ENCODE measurements at regions not wholly inside any gene's neighbourhood (a gene's known extent, or its start where the extent isn't known, plus 50 kb on each side); places are given as distances from the start of the nearest gene placed in this dataset.

DNA sequence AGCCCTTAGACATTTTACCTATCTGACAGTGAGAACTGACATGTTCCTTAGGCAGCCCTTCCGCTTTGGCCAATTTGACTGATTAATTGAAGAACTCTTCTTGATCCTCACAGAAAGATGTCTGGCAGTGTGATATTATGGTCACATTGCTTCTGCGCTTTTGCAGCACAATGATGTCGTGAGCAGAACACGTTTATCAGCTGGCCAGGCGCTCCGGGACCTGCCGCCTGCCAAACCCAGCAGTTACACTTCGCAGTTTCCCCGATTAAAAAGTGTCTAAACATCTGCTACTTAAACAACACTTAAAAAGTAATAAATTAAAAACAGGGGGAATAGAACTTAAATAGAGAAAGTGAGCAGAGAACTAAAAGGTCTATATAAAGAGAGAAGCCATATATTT is 103.5 kb upstream of the ETS2 start:
- no peak for DNase-seq (ENCODE audit: low read depth)

DNA sequence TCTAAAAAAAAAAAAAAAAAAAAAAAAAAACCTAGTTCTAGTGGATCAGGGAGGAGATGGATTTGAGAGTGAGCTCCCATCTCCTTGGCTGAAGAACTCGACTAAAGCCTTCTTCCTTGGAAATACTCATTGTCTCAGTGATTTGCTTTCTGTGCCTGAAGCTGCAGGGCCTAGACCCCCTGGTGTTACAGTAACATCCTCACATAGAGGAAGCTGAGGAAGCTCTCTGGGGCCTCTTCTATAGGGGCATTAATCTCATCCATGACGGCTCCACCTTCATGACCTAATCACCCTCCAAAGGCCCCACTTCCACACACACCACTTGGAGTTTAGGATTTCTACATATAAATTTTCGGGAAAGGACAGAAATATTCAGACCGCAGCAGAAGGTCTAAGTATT is 95.9 kb upstream of the ETS2 start:
- DNase-seq (ENCODE audit: low read depth): no peak

DNA sequence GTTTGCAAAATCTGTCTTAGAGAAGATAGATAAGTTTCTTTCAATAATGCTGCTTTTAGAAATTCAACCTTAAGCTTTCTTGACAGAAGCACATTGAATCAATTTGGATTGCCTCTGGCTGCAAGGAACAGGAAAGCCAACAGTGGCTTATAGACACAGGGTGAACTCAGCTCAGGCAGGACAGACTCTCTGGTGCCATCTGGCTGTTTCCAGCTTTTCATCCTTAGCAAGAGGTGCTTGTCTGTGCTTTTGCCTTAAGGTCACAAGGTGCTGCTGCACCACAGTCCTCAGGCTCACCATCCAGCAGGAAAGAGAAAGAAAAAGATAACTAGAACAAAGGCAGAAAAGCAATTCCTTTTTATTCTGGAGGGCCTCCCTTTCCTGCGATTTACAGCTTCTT is 93.7 kb upstream of the ETS2 start:
- no peak for DNase-seq (ENCODE audit: low read depth)

DNA sequence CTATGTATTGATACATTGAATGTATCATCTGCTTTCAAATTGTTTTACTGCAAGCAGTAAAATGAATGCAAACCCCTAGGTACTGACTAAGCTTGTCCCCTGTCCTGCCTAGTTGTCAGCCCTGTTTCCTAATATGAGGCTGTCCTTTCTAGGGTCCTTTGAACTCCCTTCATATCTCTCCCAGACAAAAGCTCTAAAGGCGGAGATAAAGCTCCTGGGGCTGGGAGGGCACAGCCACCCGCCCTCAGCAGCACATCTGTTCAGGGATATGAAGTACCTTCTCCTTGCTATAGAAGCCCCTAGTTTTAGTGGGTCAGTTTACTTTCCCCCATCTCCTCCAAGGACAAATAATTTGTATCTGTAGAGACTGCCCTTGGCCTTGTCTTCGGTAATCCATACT is 93.1 kb upstream of the ETS2 start:
- DNase-seq (ENCODE audit: low read depth): no peak

DNA sequence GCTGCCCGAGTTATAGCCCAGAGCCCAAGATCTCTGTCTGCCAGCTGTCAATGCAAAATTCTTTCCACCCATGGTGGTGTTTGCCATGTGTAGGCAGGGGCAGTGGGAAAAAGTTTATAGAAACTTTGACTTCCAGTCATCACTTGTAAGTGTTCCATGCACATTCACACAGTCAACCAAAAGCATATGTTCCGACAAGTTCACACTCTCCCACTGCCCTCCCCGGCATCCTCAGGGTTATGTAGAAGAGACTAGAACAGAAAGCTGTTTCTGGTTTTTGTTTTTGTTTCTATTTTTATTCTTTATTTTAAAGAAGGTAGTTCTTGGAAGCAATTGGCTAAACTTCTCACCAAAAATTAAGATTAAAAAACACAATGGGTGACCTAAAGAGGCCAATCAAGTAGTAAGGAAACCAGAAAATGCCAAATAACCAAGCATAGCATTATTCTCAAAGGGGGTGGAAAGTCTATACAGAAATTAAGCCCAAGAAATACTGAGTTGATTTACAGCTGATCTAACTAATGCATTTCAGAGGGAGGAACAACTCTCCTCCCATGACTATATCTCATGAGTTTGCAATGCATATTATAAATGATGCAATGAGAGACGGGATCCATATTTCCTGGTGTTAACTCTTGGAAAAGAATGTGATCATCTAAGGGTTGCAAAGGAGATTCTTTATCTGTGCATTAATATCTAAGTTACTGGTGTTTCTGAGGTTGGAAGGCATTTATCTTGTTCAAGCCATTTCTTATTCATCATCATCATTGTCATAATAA is 91.5 kb upstream of the ETS2 start:
- no peak for DNase-seq (ENCODE audit: low read depth)

DNA sequence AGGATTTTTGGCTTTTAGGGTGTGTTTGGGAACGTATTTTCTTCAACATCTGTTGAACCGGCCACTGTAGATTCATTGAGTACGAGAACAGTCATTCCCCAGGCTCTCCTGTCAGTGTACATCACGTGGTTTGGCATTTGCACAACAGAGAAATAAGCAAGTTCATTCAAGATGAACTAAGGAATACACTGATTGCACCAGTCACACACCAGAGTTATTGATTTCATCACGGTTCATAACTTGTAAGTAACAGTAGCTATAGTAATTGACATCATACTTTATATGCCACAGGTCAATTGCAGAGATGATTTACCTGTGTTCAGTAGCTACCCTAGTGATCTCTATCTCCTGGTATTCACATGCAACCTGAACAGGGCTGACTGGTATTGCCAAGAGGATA is 90.7 kb upstream of the ETS2 start:
- DNase-seq (ENCODE audit: low read depth): no peak

DNA sequence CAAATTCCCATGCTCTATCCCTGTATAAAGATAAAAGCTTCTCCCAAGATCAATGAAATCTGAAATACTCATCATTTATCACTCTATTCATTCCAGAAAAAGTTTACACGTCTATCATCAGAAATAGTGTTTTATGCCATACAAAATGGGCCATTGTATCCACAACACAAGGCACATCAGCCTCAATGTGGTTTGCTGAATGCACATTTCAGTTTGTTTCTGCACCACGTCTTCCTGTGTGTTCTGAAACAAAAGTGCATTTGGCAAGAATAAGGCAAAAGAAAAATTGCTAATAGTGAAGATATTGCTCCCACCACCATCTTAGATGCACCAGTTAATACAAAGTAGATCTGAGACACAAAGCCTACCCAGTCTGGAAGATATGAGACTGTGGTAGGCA is 89.6 kb upstream of the ETS2 start:
- DNase-seq (ENCODE audit: low read depth): no peak

DNA sequence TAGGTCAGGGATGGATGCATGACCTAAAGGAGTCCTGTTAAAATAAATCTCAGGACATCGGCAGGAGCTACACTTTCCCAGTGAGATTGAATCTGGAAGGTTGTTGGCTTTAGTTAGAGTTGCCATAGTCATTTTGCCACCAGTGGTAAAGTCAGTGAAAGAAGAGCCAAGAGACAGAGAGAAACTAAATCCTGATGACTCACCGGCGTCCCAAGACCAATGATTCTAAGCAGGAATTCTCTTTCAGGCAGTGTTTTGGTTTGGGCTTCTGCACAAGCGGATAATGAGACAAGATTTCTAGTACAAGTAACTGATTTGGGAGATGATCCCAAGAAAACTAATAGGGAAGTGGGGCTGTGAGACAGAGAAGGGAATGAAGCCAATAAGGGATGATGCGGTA is 88.8 kb upstream of the ETS2 start:
- no peak for DNase-seq (ENCODE audit: low read depth)

DNA sequence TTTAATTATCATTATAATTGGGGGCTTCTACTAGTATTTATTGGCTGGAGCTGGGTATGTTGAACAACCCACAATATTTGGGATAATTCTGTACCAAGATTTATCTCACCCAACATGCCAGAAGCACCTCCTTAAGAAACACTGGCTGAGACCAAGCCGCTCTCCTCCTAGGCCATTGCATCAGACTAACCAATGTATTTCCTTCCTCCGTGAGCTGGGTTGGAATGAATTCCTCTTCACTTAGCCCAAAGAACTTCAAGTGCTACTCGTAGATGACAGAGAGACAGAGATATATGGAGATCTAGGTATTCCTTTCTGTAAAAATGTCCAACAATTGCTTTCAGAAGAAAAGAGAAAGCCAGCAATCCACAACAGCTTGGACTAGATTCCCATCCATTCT is 87.2 kb upstream of the ETS2 start:
- DNase-seq (ENCODE audit: low read depth): no peak

DNA sequence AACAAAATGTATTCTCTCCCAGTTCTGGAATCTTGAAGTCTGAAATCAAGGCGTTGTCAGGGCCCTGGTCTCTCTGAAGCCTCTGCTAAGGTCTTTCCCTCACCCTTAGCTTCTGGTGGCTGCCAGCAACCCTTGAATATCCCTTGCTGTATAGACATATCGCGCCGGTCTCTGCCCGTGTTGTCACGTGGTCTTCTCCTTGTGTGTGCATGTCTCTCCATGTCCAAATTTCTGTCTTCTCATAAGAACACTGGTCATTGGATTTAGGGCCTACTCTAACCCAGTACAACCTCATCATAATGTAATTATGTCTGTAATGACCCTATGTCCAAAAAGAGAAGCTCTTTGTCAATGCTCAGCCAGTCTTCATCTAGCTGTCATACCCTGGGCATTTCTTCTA is 85.7 kb upstream of the ETS2 start:
- DNase-seq (ENCODE audit: low read depth): no peak

DNA sequence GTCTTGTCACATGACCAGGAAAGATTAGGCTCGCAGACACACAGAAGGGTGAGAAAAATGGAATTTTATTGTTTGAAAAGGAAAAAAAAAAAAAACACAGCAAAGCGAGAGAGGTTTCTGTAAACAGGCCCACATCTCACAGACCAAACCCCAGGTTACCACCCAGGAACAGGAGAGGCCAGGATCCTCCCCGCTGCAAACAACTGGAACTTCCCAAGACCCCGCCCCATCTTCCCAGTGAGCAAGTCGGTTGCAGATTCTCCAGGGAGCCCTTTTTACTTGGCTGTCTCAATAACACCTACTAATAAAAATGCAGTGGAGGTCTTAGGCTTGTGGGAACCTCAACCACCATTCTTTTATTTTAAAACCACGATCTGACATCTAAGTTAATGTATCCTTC is 84.7 kb upstream of the ETS2 start:
- DNase-seq (ENCODE audit: low read depth): no peak

DNA sequence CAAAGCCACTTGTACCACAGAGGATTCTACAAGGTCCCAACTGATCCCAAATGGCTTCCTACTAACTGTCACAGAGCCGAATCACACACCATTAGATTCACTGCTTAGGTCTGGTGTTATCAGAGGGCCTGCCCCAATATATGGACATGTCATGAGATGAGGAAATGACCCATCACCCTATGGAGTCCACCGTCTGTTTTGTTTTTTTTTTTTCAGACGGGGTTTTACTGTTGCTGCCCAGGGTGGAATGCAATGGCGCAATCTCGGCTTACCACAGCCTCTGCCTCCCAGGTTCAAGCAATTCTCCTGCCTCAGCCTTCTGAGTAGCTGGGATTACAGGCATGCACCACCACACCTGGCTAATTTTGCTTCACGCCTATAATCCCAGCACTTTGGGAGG is 83.8 kb upstream of the ETS2 start:
- no peak for DNase-seq (ENCODE audit: low read depth)

DNA sequence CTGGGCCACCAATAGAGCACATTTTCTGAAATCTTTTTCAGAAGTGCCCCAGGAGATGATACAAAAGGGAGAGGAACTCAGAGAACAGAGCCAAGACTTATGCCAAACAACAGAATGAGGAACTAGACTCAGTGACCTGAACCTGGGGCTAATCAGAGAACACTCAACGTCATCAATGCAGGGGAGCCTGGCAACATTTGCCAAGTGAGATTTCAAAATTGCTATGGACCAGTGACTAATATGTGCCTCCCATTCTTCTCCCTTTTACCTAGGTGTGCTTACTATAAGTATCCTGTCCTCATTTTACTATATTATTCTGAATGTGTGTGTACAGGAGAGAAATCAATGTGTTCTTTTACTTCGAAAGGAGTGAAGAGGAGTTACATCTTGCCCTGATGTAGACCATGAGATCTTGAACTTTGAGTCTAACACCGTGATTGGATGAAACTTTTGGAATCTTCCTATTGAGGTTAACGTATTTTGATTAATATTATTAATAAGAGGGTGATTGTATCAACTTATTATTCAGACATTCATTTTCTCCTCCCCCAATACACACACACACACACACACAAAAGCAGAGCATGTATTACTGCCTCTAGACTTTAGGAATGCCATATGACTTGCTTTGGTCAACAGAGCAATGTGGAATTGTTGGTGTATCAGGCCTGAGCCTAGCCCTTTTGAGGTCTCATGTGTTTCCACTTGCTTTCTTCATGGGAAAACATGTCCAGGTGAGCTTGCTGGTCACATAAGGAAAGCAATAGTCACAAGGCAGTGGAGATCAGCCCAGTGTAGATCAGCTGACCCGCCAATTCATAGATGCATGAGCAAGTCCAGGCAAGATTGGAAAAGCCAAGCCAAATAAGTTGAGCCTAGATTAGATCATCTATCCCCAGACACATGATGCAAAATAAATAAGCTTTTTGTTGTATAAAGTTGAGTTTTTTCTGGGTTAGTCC is 80.3 kb upstream of the ETS2 start:
- no peak for DNase-seq (ENCODE audit: low read depth)

DNA sequence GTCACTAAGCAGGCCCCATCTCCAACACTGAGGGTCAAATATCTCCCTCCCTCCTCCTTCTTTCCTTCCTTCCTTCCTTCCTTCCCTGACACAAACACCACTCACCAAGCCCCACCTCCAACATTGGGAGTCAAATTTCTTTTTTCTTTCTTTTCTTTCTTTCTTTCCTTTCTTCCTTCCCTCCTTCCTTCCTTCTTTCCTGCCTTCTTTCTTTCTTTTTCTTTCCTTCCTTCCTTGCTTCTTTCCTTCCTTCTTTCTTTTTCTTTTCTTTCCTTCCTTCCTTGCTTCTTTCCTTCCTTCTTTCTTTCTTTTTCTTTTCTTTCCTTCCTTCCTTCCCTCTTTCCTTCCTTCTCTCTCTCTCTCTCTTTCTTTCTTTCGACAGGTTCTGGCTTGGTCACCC is 79.2 kb upstream of the ETS2 start:
- DNase-seq (ENCODE audit: low read depth): no peak

DNA sequence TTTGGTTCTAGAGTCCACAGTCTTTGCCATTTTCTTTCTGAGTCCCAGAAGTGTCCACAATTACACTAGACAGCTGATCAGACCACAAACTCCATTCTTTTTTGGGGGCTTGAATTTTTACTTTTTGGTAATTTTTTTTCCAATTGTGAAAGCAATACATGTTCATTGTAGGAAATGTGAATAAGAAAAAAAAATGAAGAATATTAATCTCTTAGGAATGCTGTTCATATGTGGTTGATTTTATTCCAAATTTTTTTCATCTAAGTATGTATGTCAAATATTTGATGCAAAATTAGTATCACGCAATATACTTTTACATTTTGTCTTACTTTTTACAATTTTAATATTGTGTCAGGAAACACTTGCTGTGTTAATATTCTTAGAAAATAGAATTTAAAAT is 76.4 kb upstream of the ETS2 start:
- no peak for DNase-seq (ENCODE audit: low read depth)

DNA sequence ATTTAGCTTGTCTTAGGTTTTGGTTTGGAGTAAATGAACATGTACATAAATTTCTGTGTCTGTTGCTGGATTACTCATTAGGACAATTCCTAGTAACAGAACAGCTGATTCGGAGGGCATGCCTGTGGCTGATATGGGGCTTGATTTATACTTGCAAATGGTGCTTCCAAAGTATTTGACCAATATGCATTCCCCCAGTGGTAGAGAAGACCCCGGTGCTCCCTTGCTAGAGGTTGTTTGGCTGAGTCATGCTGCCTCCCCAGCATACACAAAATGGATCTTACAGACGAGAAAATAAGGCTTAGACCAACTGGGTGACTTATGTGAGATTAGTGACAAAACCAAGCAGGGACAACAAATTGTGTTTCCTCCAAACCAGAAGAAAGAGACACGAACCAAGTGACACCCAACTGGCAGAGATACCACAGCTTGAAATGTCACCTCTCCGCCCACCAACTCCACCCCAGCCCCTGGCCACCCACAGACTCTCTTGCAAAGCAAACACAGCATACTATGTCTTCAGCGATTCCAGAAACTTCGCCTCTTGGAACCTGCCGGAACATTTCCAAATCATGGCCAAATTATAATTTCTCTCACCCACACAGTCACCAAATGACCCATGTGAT is 75.9 kb upstream of the ETS2 start:
- DNase-seq (ENCODE audit: low read depth): no peak

DNA sequence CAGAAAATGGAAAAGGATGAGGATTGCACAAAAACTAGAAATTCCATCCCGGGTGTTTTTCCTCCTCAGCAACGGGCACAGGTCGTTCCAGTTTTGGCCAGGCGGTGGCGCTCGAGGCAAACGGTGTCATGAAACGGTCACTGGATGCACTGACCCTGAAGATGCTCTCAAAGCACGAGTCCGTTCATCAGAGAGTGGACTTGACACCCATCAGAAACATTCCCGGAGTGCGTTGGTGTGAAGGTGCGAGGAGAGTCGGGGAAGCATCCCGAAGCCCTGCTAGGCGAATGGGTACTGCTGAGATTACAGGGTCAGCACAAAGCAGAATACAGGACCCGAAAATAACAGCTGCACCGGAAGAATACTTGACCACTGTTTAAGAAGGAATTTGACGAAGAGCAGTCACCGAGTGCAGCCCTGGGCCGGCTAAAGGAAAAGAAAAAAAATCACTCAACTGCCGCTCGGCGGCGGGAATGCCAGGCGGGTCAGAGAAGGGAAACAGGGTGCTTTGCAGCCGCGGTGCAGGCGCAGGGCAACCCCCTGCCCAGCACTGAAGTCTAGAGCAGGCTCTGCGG is 71.7 kb upstream of the ETS2 start:
- DNase-seq (ENCODE audit: low read depth): peak; percentile 69

DNA sequence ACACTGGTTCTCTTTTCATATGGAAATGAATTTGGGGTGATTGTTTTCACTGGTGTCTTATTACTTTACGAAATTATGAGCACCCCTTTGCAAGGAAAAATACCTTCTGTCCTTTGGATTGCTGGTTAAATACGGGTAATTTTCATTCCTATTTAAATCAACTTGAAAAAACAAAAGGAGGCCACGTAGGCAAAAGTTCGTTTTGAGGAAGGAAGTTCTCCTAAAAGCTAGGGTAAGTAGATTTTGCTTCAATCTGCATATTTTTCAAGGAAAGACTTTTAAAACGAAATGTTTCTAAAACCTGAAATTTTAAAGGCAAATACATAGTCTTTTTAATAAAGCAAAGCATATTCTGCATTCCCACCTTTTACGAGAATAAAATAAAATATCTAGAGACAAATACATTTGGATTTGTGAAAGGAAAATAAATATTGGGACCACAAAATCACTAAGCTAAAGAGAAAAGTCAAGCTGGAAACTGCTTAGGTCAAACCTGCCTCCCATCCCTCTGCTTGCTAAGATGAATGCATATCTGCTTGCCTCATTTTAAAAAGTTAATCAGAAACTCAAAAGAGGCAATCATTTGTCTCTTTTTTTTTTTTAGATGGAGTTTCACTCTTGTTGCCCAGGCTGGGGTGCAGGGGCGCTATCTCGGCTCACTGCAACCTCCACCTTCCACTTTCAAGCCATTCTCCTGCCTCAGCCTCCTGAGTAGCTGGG is 70.9 kb upstream of the ETS2 start:
- DNase-seq (ENCODE audit: low read depth): no peak

DNA sequence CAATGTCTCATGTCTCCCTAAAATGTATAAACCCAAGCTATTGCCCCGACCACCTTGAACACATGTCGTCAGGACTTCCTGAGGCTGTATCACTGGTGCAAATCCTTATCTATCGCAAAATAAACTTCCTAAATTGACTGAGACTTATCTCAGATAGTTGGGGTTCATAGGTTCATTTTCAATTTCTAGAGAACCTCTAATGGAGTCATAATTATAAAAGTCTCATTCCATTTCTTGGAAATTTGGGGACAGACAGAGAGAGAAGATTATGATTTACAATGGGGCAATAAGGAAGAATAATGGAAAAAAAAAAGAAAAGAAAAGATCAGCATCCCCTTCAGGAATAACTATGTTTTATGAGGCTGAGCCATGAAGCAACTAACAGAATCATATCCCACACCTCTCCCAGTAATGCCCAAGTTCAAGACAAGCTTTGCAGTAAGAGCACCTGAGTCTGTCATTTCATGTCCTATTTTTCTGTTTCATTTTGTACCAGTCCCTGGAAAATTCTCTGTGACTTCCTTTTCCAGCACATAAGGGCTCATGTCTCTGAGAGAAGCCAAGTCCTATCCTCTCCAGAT is 70.0 kb upstream of the ETS2 start:
- DNase-seq (ENCODE audit: low read depth): no peak

DNA sequence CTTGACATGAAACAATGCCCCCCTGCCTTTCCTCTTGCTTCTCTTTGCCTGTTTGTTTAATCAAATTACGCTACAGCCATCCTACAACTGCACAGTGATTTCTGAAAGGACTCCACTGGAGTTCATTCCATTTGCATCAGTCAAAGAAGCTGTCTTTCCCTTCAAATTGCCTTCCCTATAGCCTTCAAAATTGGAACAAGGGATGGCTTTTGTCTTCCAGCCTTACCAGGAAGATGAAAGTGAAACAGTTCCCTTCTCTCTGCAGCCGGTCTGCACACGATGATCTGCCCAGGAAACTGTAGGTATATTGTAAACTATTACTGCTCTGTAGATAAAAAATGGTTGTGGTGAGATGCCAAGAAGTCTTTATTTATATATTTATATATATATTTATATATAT is 65.6 kb upstream of the ETS2 start:
- DNase-seq (ENCODE audit: low read depth): no peak

DNA sequence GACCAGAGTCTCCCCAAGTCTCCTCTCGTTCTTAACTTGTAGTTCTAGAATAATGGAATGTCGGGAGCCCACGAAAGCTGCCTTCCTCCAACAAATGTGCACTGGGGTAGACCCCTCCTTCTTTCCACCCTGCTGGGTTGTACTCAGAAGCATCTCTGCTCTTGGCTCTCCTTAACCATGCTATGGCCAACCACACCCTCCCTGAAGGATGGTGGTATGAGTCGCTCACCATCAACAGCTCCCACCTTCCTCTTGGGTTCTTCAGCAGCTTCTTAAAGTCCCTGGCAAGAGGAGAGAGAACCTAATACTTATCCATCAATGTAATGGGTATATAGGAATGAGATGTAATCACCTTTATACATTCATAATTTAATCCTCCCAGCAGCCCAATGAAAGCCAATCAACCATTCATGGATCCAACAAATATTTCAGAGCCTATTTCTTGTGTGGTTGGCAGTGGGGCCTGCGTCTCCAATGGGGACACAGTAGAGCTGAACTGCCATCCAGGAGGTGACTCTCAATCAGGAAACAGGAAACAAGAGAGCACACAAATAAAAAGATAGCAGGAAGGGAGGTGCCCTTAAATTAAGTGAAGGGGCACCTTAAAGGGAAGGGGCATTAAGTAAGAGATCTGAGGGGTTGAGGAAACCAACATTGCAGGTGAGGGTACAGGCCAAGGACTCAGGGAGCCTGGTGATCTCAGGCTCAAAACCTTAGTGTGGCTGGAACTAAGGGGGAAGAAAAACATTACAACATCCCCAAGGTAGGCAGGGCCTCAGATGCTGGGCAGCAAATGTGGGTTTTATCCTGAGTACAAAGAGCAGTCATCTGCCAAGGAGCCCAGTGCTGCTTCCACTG is 64.4 kb upstream of the ETS2 start:
- no peak for DNase-seq (ENCODE audit: low read depth)
